HL-60/S4 (cell line): ENCODE measurements at regions not wholly inside any gene's neighbourhood (a gene's known extent, or its start where the extent isn't known, plus 50 kb on each side); places are given as distances from the start of the nearest gene placed in this dataset.
"Not testable (repeated sequence)": the region's sequence is repeated elsewhere in the genome, so short reads cannot be mapped to it uniquely, and the experiment has no call there.

Source experiments
- in situ Hi-C: fragments of 300-500 bp; cut with MboI; formaldehyde crosslinking; loops from 2 replicates; pipeline ENCODE4 v1.14.3; 2022; ENCODE audit warnings: low sequenced_read_pairs

DNA sequence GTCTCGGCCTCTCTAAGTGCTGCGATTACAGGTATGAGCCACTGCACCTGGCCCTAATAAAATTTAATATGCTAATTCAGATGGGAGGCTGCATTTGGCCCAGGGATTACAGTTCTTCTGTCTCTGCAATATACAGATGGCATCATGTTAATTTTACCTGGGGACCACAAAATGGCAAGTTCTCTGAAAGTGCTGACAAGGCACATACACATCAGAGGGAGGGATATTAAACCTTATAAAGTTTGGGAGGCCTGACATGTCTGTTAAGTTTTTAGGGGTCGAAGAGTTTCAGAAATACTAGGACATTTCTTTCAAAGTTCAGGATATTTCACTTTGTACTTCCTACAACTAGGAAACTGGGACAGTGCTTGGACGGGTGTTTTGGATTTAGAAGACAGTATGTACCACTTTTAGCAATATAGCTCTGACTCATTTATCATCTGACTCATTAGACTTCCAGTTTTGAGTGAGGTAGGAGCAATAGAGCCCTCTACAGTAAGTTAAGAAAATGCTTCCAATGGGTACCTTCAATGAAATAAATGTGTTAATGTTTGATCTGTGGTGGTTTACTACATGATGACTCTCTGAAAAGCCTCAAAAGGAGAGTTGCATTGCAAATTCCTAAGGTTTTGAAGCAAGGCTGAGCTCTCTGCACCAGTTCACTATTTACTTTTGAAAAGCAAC, 981.0 kb upstream of the HS3ST1 start:
- in situ Hi-C loops, result no loop called here

DNA sequence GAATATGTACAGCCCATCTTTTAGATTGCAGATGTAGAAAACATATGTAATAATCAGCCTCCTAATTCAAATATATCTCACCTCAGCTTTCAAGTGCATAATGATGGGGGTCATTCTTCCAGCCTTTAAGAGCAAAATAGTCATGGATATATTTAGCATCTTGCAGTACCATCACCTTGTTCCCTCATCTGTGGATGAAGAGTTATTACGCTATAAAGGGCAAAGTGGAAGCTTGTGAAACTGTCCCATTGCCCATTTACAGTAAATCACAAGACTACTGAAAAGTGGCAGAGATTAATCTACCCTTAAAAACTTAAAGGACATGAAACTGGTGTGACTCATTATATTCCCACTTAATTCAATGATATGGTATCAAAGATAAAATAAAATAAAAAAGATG, 979.7 kb upstream of the HS3ST1 start:
- in situ Hi-C loops, result no loop called here

GRCh38 chr4:12403175-12403574, 974.5 kb upstream of the HS3ST1 start:
- in situ Hi-C loops, result no loop called here

GRCh38 chr4:12399781-12400180, 971.1 kb upstream of the HS3ST1 start:
- in situ Hi-C loops, result no loop called here

- in situ Hi-C loops, result no loop called here
Measured at GRCh38 chr4:12393631-12394262, 965.1 kb upstream of the HS3ST1 start.

DNA sequence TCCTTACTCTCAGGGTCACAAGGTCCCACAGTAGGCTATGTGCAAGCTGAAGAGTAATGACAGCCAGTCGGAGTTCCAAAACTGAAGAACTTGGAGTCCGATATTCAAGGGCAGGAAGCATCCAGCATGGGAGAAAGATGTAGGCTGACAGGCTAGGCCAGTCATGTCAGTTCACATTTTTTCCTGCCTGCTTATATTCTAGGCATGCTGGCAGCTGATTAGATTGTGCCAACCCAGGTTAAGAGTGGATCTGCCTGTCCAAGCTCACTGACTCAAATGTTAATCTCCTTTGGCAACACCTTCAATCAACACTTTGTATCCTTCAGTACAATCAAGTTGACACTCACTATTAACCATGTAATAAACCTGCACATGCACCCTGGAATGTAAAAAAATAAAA, 960.9 kb upstream of the HS3ST1 start:
- in situ Hi-C loops, result no loop called here

GRCh38 chr4:12382567-12382966, 953.9 kb upstream of the HS3ST1 start:
- in situ Hi-C loops, result no loop called here

- in situ Hi-C loops, result no loop called here
Measured at GRCh38 chr4:12379191-12379590, 950.5 kb upstream of the HS3ST1 start.

- in situ Hi-C loops, result no loop called here
Measured at GRCh38 chr4:12375805-12376204, 947.1 kb upstream of the HS3ST1 start.

DNA sequence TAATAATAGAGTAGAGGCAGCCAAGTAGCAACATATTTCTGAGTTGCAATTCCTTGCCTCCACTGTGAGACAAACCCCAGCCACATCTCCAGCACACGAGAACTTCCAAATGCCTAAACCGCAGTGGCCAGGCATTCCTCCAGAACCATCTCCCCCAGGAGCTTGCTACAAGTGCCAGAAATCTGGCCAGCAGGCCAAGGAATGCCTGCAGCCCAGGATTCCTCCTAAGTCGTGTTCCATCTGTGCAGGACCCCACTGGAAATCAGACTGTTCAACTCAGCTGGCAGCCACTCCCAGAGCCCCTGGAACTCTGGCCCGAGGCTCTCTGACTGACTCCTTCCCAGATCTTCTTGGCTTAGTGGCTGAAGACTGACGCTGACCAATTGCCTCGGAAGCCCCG, 937.2 kb upstream of the HS3ST1 start:
- in situ Hi-C loops, result not testable (repeated sequence)

DNA sequence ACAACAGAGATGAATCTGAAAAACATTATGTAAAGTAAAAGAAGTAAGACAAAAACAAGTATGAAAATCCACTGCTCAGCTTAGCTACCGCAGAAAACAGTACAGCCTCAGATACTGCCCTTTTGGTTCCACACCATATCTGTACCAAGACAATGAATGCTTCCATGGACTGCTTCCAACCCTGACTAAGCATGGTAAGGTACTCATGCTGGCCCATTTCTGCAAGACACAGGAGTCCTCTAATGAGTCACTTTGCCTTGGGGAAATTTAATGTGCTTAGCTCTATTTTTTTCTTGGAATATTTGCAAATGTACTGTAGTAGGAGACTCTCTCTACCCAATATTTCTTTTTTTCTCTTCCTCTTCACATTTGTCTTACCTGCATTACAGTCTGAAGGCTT, 931.7 kb upstream of the HS3ST1 start:
- in situ Hi-C loops, result no loop called here

DNA sequence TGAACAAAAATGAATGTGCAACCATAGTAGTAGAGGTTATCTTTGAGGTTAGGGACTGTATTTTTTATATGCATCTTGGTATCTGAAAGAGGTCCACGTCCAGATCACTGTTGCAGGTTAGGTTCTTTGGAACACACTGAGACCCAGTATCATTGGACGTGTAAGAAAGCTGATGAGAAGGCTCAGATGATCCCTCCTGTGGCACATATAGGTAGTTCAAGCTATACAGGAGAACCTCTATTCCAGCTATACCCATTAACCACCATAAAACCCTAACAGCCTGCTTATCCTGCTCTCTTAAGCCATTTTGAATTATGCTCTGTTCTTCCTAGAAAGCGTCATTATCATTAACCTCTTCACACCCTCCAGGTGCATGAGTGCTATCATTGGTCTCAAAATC, 930.7 kb upstream of the HS3ST1 start:
- in situ Hi-C loops, result no loop called here

DNA sequence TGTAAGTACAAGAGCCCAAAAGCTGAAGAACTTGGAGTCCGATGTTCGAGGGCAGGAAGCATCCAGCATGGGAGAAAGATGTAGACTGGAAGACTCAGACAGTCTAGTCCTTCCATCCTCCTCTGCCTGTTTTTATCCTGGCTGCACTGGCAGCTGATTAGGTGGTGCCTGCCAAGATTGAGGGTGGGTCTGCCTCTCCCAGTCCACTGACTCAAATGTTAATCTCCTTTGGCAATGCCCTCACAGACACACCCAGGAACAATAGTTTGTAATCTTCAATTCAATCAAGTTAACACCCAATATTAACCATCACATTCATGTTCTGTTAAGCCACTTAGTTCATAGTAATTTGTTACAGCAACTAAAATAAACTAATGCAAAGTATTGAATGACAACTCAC, 904.4 kb upstream of the HS3ST1 start:
- in situ Hi-C loops, result not testable (repeated sequence)

DNA sequence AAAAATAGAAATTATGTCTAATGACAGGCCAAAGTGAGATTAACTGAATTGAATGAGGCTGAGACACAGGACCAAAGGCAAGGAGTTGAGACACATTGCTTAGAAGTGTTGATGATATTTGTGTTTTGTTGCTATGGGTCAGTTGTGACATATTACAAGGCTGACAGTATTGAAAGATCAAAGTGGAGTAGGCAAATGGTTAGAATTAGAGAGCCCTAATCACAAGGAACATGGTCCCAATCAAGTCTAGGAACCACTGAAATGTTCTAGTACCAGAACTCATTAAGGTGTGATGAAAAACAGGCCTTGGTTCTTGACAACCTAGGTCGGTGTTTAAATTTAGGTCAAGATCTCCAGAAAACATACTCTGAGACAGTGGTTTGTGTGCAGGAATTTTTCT, 896.3 kb upstream of the HS3ST1 start:
- in situ Hi-C loops, result no loop called here

- in situ Hi-C loops, result no loop called here
Measured at GRCh38 chr4:12319765-12320164, 891.1 kb upstream of the HS3ST1 start.

DNA sequence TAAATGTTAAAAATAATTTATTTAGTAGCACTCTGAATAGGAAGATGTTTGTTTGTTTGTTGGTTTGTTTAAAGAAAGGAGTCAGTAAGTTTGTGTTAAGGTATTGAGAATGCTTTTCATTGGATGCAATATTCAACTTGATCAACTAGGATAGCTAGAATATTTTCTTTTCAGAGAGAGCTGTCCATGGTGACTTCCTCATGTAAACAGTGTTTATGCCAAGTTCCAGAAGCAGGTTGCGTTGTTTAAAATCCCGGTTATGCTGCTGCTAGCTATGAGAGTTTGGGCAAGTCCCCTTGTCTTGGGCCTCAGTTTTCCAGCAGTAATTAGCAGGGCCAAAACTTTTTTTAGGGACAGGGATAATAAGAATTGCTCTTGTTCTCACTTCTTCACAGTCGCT, 876.2 kb upstream of the HS3ST1 start:
- in situ Hi-C loops, result no loop called here

GRCh38 chr4:12296366-12296765, 867.7 kb upstream of the HS3ST1 start:
- in situ Hi-C loops, result no loop called here

DNA sequence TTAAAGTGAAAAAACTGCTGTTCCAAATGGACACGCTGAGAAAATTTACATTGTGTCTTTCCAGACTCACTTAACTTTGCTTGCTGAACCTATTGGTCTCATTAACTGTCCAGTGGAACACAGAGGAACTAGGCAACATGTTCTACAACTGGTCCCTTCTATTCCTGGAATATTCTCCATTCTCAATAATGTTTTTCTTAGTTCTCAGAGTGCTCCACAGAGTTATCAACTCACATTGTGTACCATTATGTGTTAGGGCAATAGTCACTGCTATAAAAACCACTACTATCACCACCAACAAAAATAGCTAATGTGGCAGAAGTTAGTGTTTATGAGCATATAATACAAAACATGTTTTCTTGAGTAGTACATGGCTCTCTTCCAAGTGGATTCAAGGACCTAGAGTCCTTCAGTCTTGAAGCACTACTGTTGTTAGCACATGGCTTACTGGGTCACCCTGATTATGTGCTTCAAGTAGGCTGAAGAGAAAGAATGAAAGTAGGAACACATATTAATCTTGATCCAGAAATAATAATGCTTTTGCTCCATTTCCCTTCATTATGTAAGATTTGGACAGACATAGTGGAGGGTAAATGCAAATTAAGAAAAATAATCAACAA, 865.3 kb upstream of the HS3ST1 start:
- in situ Hi-C loops, result no loop called here

- in situ Hi-C loops, result no loop called here
Measured at GRCh38 chr4:12286351-12286750, 857.7 kb upstream of the HS3ST1 start.

GRCh38 chr4:12270546-12270945, 841.9 kb upstream of the HS3ST1 start:
- in situ Hi-C loops, result no loop called here

- in situ Hi-C loops, result no loop called here
Measured at GRCh38 chr4:12265554-12265953, 836.9 kb upstream of the HS3ST1 start.

DNA sequence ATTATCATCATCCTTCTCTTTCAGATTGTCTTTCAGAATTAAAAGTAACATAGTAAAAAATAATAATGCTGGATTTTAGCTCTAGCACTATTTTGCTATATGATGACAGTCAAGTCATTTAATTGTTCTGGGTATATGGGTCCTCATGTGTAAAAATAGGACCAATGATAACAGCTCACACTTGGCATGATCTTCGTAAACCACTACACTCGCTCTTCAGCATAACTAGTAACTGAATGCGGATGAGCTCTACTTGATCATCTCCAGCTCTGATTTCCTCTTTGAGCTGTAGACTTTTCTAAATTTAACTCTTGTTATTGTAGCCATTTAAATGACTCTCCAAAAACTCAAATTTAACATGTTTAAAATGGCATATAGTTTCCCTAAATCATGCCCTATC, 831.8 kb upstream of the HS3ST1 start:
- in situ Hi-C loops, result no loop called here
